ENCODE measurements at regions not wholly inside any gene's neighbourhood (a gene's known extent, or its start where the extent isn't known, plus 50 kb on each side); places are given as distances from the start of the nearest gene placed in this dataset.
"Not testable (repeated sequence)": the region's sequence is repeated elsewhere in the genome, so short reads cannot be mapped to it uniquely, and the experiment has no call there.

DNA sequence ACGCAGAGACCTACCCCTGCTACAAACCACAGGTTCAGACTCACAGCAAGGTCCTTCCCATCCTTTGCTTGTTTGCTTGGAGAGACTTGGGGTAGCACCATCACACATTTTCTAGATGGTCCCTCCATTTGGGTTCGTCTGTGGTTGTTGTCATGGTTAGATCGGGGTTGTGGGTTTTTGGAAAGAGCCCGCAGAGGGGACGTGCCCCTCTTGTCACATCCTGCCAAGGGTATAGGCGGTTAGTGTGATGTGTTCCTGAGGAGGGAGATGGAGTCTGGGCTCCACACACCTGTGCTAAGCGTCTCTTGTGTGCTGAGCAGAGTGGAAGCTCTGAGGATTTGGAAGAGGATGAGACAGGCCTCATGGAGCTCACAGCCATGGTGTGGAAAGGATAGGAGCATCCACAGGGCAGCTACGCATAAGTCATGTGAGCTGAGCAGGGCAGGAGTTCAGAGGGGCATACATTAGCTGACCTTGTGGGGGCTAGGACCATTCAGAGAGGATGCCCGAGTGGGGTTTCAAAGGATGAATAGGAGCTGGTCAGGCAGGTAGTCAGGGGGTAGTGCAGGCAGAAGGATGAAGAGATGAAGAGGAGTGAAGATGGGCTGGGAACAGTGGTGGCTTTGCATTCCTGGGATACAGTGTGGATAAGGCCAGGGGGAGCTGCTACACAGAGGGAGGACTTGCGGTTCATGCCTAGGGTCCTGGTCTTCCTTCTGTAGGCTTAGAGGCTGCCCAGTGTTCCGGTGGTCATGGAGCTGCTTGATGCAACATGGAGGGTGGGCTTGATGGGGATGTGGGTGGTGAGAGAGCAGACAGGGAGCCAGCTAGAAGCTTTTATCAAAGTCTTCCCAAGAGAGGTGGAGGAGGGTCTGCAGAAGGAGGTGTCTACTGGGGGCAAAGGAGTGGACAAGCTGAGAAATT lies 62.9 kb downstream of the ACKR3 start:
- DNase-seq (ENCODE audit: low spot score): no peak

DNA sequence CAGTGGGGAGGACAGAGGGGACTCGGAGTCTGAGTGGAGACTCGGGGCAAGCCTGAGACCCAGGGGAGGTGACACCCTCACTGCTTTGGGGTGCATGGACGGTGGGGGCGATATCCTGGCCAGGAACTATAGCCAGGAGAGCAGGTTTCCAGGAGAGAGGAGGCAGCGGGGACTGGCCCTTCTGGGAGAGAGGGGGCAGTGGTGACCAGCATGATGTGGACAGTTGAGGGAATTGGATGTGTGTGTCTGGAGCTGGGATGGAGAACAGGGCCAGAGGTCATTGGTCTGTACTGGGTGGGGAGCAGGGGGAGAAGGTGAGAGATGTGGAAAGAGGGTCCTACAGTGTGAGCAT lies 63.6 kb downstream of the ACKR3 start:
- DNase-seq (ENCODE audit: low spot score): no peak

DNA sequence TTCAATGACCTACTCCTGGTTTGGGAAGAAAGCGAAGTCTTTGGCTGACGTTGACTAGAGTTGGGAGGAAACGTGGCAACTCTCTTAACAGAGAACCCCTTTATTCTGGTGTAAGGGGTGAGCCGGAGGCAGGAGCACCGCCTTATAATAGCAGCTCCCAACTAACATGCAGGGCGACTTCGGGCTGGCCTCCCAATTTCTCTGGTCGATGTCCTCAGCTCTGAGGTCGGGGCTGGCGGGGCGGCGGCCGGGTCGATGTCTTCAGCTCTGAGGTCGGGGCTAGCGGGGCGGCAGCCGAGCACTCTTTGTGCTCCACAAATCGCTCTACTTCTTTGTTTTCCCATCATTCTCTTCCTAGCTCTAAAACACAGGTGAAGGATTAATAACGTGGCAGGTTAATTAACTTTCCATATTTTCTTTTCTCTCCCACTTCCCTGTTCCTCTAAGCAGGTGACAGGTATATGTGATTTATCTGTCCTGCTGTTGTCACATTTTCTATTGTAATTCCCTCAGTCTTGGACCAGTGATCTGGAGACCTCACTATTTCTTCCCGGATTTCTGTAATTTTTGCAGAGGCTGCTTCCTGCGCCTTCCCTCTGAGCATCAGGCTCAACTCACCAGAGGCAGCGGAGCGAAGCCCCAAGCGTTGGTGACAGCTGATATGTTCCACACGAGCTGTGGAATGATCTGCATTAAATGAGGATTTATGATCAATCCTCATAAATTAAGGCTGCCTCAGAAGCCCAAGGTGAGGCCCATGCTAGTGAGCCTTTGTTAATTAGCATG lies 64.3 kb downstream of the ACKR3 start:
- no peak for DNase-seq (ENCODE audit: low spot score)

GRCh38 chr2:236636261-236636660 lies 66.6 kb downstream of the ACKR3 start:
- no peak for DNase-seq (ENCODE audit: low spot score)

DNA sequence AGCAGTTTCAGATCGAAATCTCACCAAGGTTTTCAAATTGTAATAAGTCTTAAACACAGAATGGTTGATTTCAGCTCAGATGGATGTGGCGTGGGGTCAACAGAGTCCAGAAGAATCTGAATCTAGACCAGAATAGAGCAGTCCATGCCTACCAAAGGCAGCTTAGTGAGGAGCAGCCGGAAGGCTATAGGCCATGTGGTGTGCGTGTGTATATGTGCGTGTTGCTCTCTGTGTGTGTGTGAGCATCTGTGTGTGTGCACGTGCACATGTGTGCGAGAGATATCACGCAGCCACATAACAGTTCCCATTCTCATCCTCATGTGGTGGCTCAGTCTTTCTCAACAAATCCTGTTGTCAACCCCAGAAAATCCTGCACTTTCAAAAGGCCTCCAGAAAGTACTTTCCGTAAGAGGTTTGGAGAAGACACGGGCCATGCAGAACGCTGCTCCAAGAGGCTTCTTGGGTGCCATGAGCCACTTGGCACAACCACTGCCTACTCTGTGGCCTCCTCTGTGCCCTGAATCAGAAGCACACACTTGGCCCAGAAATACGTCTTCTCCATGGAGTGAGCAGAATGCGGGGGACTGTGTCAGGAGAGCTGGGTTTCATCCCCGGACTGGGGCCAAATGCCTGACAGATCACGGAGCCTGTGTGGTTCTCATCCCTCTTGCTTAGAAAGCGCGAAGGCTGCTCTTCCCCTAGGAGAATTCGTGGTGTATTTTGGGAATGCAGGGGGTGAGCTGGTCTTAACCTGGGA lies 67.3 kb downstream of the ACKR3 start:
- DNase-seq (ENCODE audit: low spot score): no peak

DNA sequence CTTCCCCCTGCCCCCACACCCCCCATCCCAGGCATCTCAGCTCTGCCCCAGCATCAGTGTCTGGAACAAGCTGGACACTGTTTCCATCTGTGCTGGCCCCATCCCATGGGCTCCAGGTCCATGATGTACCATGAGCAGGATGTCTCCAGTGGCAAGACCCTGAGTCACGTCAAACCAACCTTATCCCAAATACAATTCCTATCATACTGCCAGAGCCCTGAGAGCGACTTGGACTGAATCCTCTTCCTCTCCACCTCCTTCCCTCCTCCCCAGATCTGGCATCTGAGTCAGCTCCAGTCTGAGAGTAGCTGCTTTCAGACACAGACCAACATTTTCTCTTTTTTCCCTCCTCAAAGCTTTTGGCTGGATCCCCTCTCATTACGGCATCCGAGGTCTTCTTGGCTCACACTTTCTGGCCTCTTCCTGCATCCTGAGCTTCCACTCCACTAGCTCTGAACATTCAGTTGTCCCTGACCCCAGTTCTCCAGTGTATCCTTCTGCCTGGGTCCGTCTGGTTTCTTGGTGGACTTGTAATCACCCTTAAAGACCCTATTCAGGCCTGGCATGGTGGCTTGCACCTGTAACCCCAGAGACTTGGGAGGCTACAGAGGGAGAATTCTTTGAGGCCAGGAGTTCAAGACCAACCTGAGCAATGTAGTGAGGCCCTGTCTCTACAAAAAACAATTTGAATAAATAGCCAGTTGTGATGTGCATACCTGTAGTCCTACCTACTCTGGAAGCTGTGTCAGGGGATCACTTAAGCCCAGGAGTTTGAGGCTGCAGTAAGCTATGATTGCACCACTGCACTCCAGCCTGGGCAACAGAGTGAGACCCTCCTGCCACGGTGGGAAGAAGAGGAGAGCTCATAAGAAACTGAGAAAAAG lies 68.3 kb downstream of the ACKR3 start:
- no peak for DNase-seq (ENCODE audit: low spot score)

DNA sequence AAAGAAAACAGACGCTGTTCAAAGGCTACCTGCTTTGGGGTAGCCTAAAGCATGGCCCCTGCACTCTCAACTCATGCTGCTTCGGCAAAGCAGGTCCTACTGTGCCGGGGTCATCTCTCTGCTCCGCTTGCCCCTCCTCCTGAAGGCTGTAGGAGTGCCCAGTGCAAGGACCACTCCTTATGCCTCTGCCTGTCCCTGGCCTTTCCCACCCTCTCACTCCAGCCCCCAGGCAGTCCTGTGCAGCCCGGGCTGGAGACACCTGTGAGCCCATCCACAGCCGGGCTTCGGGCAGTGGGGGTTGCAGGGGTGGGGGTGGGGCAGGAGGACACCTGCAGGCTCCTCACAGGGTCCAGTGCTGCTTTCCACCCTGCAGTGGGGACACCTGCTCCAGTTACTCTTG lies 69.1 kb downstream of the ACKR3 start:
- no peak for DNase-seq (ENCODE audit: low spot score)

DNA sequence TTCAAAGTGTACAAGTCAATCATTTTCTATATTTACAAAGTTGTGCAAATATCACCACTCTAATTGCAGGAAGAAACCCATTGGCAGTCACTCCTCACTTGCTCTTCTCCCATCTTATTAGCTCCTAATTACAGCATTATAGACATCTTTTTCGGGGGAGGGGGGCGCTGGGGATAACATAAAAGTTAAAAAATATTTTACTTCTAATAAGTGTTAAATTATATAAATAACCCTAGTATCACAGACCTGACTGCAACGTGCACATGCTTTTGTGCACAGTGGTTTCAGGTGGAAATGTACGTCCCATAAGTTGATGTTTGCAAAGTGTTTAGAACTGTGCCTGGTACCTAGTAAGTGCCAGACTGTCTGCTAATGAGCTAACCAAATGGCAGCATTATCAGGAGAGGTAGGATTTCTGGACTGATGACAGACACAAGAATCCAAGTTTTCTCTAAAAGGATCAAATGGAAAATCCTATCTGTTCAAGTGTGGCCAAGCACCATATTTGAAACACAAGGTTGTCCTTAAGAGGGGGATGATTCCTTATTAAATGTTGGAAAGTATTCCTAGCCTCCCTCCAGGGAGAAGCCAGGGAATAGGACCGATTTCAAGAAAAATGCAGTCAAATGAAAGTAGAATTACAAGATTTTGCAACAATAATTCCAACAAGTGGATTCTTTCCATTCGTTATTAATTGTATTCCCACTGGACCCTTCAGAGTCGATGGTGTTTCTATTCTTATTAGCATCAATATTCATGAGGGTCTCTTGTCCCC lies 70.0 kb downstream of the ACKR3 start:
- no peak for DNase-seq (ENCODE audit: low spot score)

GRCh38 chr2:236641051-236641726 lies 71.6 kb downstream of the ACKR3 start:
- no peak for DNase-seq (ENCODE audit: low spot score)

DNA sequence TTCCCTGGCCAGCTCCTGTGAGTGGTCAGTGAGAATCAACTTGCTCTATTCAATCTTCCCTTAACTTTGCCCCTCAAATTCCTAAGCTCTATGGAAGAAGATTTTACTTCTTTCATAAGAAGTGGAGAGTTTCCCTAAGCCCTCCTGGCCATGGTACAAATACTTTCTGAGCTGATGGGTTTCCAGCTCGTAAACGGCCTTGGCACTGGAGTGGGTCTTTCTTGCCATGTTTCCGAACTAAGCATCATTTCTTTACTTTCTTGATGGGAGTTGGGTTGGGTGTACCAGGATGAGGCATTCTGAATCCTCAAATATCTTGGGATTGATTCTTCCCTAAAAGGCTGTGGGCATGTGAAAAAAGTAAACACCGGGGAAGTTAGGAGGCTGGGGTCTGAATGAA lies 72.5 kb downstream of the ACKR3 start:
- DNase-seq (ENCODE audit: low spot score): no peak

- no peak for DNase-seq (ENCODE audit: low spot score)
These were observed 73.1 kb downstream of the ACKR3 start for GRCh38 chr2:236642584-236643291.

DNA sequence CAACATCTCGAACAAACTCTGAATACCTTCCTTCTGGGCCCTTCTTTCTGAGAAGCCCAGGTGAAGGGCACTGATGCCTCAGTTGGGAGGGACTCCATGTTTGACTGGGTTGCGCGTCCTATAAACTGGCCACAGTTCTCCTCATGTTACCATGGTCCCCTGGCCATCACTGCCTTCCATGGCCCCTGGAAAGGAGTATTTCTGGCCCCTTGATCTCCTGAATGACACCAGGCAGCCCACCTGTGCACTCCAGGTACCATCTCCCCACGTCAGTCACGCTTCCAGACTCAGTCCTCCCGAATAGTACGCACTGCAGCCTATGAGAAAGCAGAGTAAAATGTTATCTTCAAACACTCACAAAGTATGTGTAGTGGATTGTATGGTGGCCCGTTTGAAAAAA lies 73.9 kb downstream of the ACKR3 start:
- no peak for DNase-seq (ENCODE audit: low spot score)

- DNase-seq (ENCODE audit: low spot score): no peak
These were observed 74.4 kb downstream of the ACKR3 start for GRCh38 chr2:236644067-236644466.

- DNase-seq (ENCODE audit: low spot score): no peak
These were observed 74.9 kb downstream of the ACKR3 start for GRCh38 chr2:236644502-236644911.

DNA sequence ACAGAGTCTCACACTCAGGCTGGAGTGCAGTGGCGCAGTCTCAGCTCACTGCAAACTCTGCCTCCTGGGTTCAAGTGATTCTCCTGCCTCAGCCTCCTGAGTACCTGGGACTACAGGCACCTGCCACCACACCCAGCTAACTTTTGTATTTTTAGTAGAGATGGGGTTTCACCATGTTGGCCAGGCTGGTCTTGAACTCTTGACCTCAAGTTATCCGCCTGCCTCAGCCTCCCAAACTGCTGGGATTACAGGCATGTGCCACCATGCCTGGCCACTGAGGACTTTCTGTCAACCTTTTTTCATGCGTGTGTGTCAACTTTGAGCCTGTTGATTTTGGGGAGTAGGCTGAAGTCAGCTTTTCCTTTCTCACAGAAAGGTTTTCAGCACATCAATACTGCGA lies 75.5 kb downstream of the ACKR3 start:
- DNase-seq (ENCODE audit: low spot score): not testable (repeated sequence)

- DNase-seq (ENCODE audit: low spot score): no peak
These were observed 76.8 kb downstream of the ACKR3 start for GRCh38 chr2:236646441-236646840.

GRCh38 chr2:236646871-236647270 lies 77.2 kb downstream of the ACKR3 start:
- DNase-seq (ENCODE audit: low spot score): no peak

DNA sequence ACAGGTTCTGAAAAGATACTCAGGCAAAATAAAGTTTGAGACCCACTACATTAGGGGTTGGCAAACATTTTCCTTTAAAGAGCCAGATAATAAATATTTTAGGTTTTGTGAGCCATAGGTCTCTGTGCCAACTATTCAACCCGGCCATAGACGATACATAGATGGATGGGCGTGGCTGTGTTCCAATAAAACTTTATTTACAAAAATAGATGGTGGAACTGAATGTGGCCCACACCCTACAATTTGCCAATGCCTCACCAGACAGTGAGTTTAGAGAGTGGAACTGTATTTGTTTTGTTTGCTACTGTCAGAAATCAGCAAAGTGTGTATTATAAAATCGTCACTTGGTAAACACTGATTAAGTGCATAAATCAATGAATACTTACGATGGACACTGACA lies 78.0 kb downstream of the ACKR3 start:
- no peak for DNase-seq (ENCODE audit: low spot score)

DNA sequence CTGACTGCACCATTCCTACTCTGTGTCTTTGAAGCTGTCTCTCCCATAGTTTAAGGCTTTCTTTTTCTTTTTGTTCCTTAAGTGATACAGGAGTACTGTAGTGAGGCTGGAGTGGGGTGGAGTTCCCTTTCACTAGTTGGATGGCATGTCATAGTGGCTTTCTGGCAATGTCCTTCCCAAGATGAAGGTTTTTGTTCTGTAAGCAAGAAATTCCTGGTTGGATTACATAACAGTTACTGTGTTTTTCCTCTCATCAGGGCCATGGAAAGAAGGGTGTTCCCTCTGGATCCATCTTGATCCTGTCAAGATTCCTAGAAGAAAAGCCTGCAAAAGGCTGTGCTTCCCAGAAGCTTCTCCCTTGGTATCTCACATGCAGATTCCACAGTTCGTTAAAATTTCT lies 84.2 kb downstream of the ACKR3 start:
- no peak for DNase-seq (ENCODE audit: low spot score)

DNA sequence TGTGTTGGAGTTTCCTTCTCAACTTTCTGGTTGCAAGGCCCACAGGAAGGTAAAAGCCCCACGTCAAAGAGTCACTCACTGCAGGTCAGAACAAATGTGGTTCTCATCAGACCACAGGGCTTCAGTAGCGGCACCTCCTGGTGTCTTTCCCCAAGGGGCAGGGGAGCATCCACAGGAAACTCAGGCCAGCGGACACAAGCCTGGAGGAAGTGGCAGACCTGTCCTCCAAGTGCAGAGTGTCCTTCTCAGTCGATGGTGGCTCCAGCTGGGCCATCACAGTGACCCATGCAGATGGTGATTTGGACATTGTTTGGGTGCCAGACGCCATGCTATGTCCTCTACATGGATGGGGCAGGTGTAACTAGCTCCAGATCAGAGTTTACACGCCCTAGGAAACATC lies 84.9 kb downstream of the ACKR3 start:
- no peak for DNase-seq (ENCODE audit: low spot score)

All from cerebellar cortex (tissue), 1 donor.